ENCODE measurements at regions not wholly inside any gene's neighbourhood (a gene's known extent, or its start where the extent isn't known, plus 50 kb on each side); places are given as distances from the start of the nearest gene placed in this dataset.

- no peak for DNase-seq (ENCODE audit: low read depth in 2 of 2)
Observed at GRCh38 chr2:173669271-173669853, 295.8 kb downstream of the SP3 start.

GRCh38 chr2:173669888-173670287 is 295.3 kb downstream of the SP3 start:
- DNase-seq (ENCODE audit: low read depth in 2 of 2) = no peak

DNA sequence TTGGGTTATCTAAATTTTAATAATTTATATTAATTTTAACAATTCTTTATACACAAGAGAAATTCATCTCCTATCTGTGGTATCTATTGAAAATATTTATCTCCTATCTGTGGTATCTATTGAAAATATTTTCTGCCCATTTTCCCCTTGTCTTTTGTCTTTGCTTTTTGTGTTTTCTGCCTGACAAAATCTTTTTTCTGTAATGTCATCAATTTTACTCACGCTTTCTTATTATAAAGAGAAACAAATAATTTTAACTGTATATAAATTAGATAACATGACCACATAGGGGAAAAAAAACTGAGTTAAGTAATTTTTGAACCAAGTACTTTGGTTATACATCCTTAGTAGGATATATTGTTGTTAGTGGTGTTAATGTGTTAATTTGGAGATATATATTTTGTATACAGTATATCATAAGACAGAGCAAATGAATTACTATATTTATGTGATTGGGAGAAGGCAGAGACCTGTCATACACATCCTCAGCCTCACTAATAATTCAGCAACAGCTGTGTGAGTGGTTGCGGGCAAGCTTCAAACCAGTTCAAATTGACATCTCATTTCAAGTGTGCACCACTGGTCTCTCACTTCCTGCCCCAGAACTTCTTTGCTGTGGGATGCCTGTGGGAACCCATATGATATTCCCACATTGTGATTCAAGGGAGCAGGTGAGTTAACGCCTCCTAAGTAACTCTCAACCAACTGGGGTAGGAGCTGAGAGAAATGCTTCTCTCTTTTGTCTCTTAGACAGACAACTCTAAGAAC is 292.4 kb downstream of the SP3 start:
- DNase-seq (ENCODE audit: low read depth in 2 of 2) = no peak

DNA sequence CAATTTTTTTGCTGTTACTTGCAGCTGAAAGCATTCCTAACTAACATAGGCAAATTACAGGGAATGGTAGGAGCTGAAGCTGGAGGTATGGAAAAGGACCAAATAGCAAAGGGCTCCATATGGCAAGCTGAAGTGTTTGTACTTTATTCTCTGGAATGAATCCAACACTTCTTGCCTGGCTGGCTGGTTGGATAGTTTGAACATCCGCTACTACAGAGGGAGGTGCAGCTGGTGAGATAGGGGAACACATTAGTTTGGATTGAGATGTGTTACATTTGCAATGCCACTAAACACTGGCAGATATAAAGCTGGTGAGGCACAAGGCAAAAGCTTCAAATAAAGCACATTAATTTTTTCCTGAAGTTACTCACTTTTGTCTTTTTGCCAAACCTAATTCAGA is 291.5 kb downstream of the SP3 start:
- DNase-seq (ENCODE audit: low read depth in 2 of 2) = no peak

- DNase-seq (ENCODE audit: low read depth in 2 of 2) = no peak
Observed at GRCh38 chr2:173676647-173677046, 288.5 kb downstream of the SP3 start.

DNA sequence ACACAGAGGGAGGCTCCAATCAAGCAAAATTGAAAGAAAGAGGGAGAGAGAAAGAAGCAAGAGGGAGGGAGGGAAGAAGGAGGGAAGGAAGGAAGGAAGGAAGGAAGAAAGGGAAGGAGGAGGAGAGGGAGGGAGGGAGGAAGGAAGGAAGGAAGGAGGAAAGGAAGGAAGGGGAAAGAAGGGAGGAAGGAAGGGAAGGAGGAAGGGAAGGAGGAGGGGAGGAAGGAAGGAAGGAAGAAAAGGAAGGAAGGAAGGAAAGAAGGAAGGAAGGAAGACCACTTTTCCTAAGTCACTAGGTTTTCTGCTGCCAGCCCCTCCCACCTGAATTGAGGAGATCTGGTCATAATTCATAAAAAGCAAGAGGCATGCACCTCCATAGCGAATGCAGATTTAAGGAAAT is 287.0 kb downstream of the SP3 start:
- no peak for DNase-seq (ENCODE audit: low read depth in 2 of 2)

DNA sequence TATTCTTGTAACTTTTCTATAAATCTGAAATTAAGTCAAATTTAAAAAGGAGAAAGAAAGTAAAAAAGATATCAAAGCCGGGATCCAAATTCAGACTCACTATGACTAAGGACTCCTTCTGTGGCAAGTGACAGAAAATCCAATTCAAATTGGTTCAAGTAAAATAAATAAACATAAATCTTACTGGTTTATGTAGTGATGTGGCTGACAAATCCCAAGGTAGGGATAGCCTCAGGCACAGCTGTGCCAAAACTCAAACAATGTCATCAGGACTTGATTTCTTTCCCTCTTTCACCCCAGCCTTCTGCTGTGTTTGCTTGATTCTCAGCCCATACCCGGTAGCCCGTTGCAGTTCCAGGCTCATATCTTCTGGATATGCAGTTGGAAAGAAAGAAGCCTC is 284.6 kb downstream of the SP3 start:
- no peak for DNase-seq (ENCODE audit: low read depth in 2 of 2)

DNA sequence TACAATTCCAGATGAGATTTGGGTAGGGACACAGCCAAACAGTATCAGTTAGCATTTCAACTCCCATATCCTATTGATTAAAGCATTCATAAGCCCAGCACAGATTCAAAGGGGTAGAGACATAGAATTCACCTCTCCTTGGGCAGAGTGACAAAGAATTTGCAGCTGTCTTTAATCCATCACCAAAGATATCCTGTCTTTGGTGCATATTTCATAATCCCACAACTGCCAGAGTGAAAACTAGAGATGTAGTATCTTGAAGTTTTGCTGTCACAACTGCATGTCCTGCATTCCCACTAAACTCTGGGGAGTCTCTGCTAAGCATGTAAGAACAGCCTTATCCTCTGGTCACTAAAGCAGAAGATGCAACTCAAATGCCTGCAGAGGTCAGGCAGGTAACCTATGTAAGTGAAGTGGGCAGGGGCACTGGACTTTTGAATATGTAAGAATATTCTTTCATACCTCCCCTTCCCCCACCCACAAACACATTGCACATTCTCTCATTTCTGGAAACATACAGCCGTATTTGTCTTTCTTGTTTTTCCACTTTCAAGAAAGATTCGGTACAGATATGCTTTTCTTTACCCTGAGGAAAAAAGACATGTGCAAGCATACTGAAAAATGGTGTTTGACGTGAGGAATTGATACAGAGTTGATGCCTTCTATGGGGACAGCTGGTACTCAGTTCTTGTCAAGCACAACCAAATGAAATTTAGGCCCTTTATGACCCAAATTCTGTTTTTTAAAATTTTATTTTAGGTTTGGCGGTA is 283.1 kb downstream of the SP3 start:
- DNase-seq (ENCODE audit: low read depth in 2 of 2) = no peak

DNA sequence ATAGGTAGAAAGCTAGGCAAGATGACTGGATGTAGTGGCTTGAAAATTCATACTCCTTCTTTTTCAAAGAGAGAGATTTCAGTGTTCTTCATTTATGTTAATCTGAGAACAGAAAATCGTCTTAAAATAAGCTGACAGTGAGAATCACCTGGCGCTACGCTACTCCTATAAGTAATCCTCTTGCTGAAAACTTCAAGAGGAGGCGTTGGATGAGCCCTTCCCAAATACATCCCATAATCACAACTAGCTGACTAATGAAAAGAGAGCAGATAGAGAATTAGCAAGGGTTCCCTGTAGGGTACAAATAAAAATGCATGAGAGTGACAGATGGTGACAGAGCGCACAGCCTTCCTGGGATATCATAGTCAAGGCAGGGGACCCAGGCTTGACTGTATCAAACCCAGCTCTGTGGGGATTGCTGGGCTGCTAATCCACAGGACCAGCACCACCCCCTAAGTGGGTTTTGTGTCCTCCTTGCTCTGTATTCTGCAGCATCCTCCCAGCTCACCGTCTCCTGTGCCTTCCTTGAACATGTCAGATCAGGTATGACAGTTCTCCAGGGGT is 280.2 kb downstream of the SP3 start:
- no peak for DNase-seq (ENCODE audit: low read depth in 2 of 2)

DNA sequence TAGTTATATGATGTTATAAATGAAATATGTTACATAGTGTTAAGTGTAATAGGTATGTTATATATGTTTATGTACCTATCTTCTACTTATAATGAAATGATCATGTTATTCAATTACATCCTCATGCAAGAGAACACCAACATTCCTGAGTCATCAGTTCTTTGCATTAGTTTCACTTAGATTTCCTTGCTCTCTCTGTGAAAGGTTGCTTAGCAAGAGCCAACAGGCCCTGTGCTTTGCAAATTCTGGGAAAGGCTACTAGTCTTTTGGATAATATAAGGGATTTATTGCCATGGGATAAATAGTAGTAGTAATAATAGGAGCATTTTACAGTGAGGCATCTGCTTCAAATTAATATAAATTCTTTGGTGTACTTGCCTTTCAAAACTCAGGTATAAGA is 274.8 kb downstream of the SP3 start:
- no peak for DNase-seq (ENCODE audit: low read depth in 2 of 2)

DNA sequence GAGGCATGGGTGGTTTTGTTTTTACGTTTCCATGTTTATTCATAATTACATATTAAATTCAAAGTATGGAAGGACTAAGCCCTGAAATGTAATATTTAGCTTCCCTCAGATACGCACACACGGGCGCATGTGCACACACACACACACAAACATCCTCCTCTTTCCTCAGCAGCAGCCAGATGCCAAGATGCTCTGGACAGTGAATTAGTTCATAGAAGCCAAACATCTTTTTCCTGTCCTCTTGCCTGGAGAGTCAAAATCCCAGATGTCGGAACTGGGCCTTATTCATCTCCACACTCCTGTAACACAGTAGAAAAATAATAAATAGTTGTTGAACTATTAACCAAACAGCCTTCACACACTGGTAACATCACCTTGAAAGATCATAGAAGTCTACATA is 273.1 kb downstream of the SP3 start:
- no peak for DNase-seq (ENCODE audit: low read depth in 2 of 2)

DNA sequence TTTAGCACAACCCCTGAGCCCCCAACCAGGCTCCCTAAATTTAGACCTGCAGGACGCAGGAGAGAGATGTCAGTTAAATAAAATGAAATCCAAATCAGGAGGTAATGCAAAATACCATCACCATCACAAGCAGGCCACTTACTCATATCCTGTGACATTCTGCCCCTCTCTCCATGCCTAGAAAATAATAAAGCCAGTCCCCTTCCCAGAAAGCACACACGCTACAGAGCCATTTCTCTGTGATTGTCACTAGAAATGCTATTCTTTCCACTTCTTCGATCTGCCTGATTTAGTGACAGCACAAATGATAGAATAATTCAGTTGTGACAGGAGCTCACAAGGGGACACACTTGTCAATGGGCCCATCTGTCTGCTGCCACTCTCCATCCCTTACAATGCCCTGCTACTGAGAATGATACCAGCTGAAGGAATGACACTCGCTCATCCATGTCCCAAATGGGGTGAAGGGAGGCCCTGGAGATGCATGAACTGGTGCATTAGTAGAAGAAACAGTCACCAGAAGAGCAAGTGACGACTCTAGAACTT is 272.1 kb downstream of the SP3 start:
- no peak for DNase-seq (ENCODE audit: low read depth in 2 of 2)

- DNase-seq (ENCODE audit: low read depth in 2 of 2) = no peak
Observed at GRCh38 chr2:173696274-173696673, 268.9 kb downstream of the SP3 start.

GRCh38 chr2:173697929-173698328 is 267.2 kb downstream of the SP3 start:
- DNase-seq (ENCODE audit: low read depth in 2 of 2) = no peak

DNA sequence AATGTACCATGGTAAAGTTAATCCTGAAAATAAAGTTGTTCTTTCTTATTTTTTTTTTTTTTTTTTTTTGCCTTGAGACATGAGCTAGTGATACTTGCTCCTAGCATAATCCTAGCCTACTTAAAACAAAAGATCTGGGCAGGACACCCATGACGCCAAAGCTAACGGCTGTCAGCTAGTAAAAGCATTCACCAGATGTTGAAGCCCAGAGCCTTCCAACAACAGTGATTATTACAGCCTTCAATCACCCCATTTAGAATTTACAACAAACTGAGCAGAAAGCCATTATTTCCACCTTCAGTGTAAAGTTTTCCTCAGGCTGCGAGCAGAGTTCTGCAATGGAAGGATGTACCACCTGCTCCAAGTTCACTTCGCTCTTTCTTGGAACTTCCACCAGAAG is 259.5 kb downstream of the SP3 start:
- no peak for DNase-seq (ENCODE audit: low read depth in 2 of 2)

DNA sequence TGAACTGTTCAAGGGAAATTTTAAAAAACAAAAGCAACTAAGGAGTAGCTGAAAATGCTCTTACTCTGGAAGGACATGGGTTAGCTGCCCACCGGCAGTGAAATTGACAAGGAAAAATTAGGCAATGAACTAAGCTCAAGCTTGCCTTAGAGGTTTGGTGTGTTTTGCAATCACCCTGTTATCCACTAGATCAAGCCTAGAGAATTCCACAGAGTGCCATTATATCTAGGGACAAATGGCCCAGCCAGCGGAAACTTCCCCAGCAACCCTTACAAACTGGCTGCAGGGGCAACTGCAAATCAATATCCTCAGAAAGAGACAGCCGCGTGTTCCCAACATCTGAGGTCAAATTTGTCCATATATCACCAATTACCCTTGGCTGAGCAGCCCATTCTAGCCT is 258.2 kb downstream of the SP3 start:
- no peak for DNase-seq (ENCODE audit: low read depth in 2 of 2)

DNA sequence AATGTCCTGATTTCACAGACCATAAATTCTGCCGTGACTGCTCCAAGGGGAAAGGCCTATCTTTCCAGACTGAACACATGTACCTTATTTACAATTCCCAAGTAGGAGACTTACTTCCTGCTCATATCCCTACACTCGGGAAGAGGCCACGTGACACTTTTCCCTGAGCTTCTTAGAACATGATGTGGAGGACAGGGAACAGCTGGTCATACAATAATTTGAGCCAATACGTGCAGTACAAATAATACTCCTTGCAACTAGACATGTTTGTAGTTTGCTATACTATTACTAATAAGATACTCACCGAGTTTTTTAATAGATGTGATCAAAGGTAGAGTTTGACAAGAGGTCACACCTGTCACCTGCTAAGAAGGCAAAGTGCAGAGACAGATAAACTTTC is 256.4 kb downstream of the SP3 start:
- DNase-seq (ENCODE audit: low read depth in 2 of 2) = no peak

DNA sequence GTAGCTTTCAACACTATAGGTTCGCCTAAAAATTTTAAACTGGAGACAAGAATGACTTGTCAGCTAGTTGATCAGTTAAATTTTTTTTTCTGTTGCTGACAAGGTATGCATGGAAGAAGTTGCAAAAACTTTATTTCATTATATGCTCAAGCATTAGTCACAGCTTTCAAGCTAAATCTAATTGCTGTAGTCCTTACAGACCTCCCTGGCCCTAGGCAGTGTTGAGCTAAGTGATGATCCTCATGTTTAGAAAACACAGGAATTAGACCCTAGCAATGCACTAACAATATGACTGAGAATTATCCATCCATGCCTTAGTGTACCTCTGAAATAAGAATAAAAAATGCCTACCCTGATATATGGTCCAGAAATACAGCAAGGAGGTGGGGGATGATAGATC is 253.4 kb downstream of the SP3 start:
- DNase-seq (ENCODE audit: low read depth in 2 of 2) = no peak

- no peak for DNase-seq (ENCODE audit: low read depth in 2 of 2)
Observed at GRCh38 chr2:173713904-173714555, 251.1 kb downstream of the SP3 start.

DNA sequence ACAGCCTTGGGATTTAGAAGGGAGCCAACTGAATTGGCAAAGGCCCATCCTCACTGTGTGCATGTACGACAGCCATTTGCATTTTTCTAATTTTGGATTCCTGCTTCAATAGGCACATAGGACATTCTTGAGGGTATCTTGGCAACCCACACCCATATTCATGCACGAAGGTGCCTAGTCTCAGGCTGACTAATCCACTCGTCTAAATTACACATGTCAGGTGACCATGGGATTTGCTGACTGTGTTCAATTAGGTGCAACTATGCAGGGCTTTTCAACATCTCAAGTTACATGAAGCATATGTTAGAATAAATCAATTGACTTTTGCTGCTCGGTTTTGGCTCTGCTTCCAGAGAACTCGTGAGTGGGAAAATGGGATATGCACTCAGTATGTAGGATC is 249.7 kb downstream of the SP3 start:
- no peak for DNase-seq (ENCODE audit: low read depth in 2 of 2)

DNA sequence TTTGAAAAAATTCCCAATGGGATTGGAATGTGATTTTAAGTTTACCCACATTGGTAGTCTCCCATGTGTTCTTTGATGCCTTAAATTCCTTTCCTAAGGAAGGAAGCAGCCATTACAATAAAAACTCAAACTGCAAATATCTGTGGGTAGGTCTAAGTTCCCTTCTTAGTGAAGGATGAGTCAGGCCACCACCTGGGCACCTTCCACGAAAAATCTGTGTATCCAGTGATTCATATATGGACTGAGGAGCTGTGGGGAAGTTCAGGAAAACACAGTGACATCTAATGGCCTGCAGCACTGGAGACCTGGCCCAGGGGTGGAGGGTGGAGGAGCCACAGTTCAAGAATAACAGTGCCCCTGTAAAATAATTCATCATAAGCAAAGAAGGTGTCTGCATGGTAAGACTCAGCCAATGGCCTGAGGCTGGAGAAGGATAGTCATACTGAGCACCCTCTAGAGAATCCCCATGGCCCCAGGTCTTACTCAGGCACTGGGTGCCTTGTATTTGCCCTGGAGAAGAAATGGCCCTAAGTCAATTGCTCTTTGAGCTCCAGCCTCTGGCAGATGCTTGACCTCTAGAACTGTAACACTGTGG is 248.6 kb downstream of the SP3 start:
- DNase-seq (ENCODE audit: low read depth in 2 of 2) = no peak

GRCh38 chr2:173719471-173719870 is 245.7 kb downstream of the SP3 start:
- DNase-seq (ENCODE audit: low read depth in 2 of 2) = no peak

Data from stimulated activated CD4-positive, alpha-beta T cell treated with anti-CD3 and anti-CD28 coated beads, Interleukin-15, amount 100 ng/mL, for 48 hours (primary cell).